H1 (cell line): ENCODE measurements at regions not wholly inside any gene's neighbourhood (a gene's known extent, or its start where the extent isn't known, plus 50 kb on each side); places are given as distances from the start of the nearest gene placed in this dataset.

Experiments used
- CTCF ChIA-PET: fragments of 300-600 bp; sonication (Branson Sonifier 250); formaldehyde crosslinking; loops from one replicate; lab custom pipeline; 2021; ENCODE audit not compliant: partially characterized antibody; lab: Charles Lee
- POLR2A ChIA-PET: fragments of 300-600 bp; sonication (Branson Sonifier 250); formaldehyde crosslinking; loops from one replicate; lab custom pipeline; 2021; ENCODE audit warnings: inconsistent platforms; ENCODE audit not compliant: partially characterized antibody; lab: Charles Lee
- DNase-seq, 2 experiments: peaks; one replicate each; pipeline versions ENCODE4 v3.0.0 to v3.0.0-alpha.2; 2010 to 2022; ENCODE audit warnings: low spot score in 2 of 2, low read depth in 1 of 2, mixed read lengths in 1 of 2
- FAIRE-seq: peaks from 2 replicates; lab custom pipeline; 2011; peaks lifted over from hg19 to GRCh38; lab: Jason Lieb, UNC
- H2AFZ ChIP-seq: 2 replicates; pipeline ENCODE4 v1.8.1; 2012; ENCODE audit warnings: low read length, inconsistent platforms
- H2AK5ac ChIP-seq: 2 replicates; pipeline ENCODE4 v1.6.1; 2013; ENCODE audit warnings: low read depth, low read length
- H2BK120ac ChIP-seq: replicated peaks from 2 replicates; pipeline ENCODE3; 2013; ENCODE audit warnings: low read depth, low read length, inconsistent platforms
- H2BK12ac ChIP-seq: 2 replicates; pipeline ENCODE4 v1.6.1; 2013; ENCODE audit warnings: low read depth, low read length
- H2BK15ac ChIP-seq: 2 replicates; pipeline ENCODE4 v1.6.1; 2013; ENCODE audit warnings: low read length
- H2BK20ac ChIP-seq: 2 replicates; pipeline ENCODE4 v1.6.1; 2013; ENCODE audit warnings: low read length
- H2BK5ac ChIP-seq: 2 replicates; pipeline ENCODE4 v1.6.1; 2013; ENCODE audit warnings: low read depth, low read length
- H3K14ac ChIP-seq: 2 replicates; pipeline ENCODE4 v1.6.1; 2013; ENCODE audit warnings: inconsistent platforms; ENCODE audit not compliant: insufficient read length
- H3K18ac ChIP-seq: 2 replicates; pipeline ENCODE4 v1.6.1; 2013; ENCODE audit warnings: low read length; ENCODE audit errors: extremely low read depth
- H3K23ac ChIP-seq: 2 replicates; pipeline ENCODE4 v1.6.1; 2013; ENCODE audit warnings: inconsistent platforms; ENCODE audit not compliant: insufficient read length
- H3K23me2 ChIP-seq: 2 replicates; pipeline ENCODE4 v1.6.1; 2013; ENCODE audit warnings: low read depth, low read length
- H3K27ac ChIP-seq: 2 replicates; pipeline ENCODE4 v1.6.1; 2011; ENCODE audit warnings: low read depth, low read length, inconsistent platforms
- H3K27me3 ChIP-seq, 4 experiments: replicated peaks in 1 of 4; 1 replicate in 1 of 4; 2 replicates in 3 of 4; pipeline versions ENCODE4 v1.6.1 to v1.8.1; 2011 to 2013; ENCODE audit warnings: low read length in 3 of 4, mild to moderate bottlenecking in 3 of 4, inconsistent platforms in 2 of 4, mixed read lengths in 2 of 4, moderate library complexity in 1 of 4; ENCODE audit not compliant: control insufficient read depth in 3 of 4, insufficient read depth in 3 of 4; ENCODE audit errors: extremely low read depth in 1 of 4
- H3K36me3 ChIP-seq, 4 experiments: 2 replicates each; pipeline versions ENCODE4 v1.6.1 to v1.8.1; 2011 to 2013; ENCODE audit warnings: mild to moderate bottlenecking in 4 of 4, low read length in 3 of 4, moderate library complexity in 2 of 4, control low read depth in 1 of 4, inconsistent platforms in 1 of 4; ENCODE audit not compliant: insufficient read depth in 4 of 4, control insufficient read depth in 2 of 4
- H3K4ac ChIP-seq: replicated peaks from 2 replicates; pipeline ENCODE3; 2013; ENCODE audit warnings: low read length, low read depth, mixed read lengths, inconsistent platforms; ENCODE audit not compliant: insufficient read length
- H3K4me1 ChIP-seq, 4 experiments: replicated peaks in 1 of 4; 1 replicate in 1 of 4; 2 replicates in 3 of 4; pipeline versions ENCODE4 v1.6.1 to v1.8.1; 2011 to 2013; ENCODE audit warnings: low read length in 3 of 4, inconsistent platforms in 2 of 4, mixed read lengths in 1 of 4; ENCODE audit not compliant: insufficient read depth in 4 of 4, control insufficient read depth in 3 of 4
- H3K4me2 ChIP-seq, 2 experiments: 2 replicates each; pipeline versions ENCODE4 v1.6.1 to v1.8.1; 2011 to 2013; ENCODE audit warnings: low read depth in 2 of 2, low read length in 2 of 2, control low read depth in 1 of 2, inconsistent platforms in 1 of 2, mild to moderate bottlenecking in 1 of 2; ENCODE audit not compliant: insufficient read depth in 1 of 2
- H3K4me3 ChIP-seq, 4 experiments: fragments of 200-600, 300-600 bp in 1 of 4; sonication (generic), shearing (Covaris generic), sonication (Bioruptor Twin) in 1 of 4; 2 replicates each; pipeline versions ENCODE4 v1.5.1 to v1.8.1; 2011 to 2016; ENCODE audit warnings: low read length in 4 of 4, low read depth in 3 of 4, control low read depth in 2 of 4, inconsistent platforms in 2 of 4, mild to moderate bottlenecking in 2 of 4, mixed read lengths in 1 of 4, moderate library complexity in 1 of 4; ENCODE audit not compliant: insufficient read depth in 2 of 4; ENCODE audit errors: extremely low read depth in 1 of 4
- H3K56ac ChIP-seq: replicated peaks from 2 replicates; pipeline ENCODE3; 2013; ENCODE audit warnings: low read depth, mild to moderate bottlenecking, mixed read lengths, low read length, inconsistent platforms; ENCODE audit not compliant: insufficient read length
- H3K79me1 ChIP-seq: 2 replicates; pipeline ENCODE4 v1.6.1; 2013; ENCODE audit warnings: low read depth, low read length, control low read depth
- H3K79me2 ChIP-seq, 2 experiments: 2 replicates each; pipeline versions ENCODE4 v1.6.1 to v1.8.1; 2012 to 2013; ENCODE audit warnings: low read length in 2 of 2, mild to moderate bottlenecking in 2 of 2, inconsistent platforms in 1 of 2; ENCODE audit not compliant: insufficient read depth in 2 of 2, control insufficient read depth in 1 of 2
- H3K9ac ChIP-seq, 4 experiments: replicated peaks in 1 of 4; 1 replicate in 1 of 4; 2 replicates in 3 of 4; pipeline versions ENCODE4 v1.6.1 to v1.8.1; 2011 to 2013; ENCODE audit warnings: low read depth in 3 of 4, low read length in 3 of 4, control low read depth in 2 of 4, mild to moderate bottlenecking in 2 of 4, moderate library complexity in 2 of 4, inconsistent platforms in 1 of 4; ENCODE audit errors: extremely low read depth in 1 of 4
- H3K9me3 ChIP-seq, 2 experiments: 2 replicates each; pipeline versions ENCODE4 v1.6.1 to v1.8.1; 2012 to 2013; ENCODE audit warnings: mild to moderate bottlenecking in 2 of 2, moderate library complexity in 2 of 2, control low read depth in 1 of 2, inconsistent platforms in 1 of 2, low read depth in 1 of 2, low read length in 1 of 2, mixed read lengths in 1 of 2; ENCODE audit not compliant: insufficient read depth in 2 of 2
- H4K20me1 ChIP-seq, 2 experiments: replicated peaks in 1 of 2; 2 replicates each; pipeline versions ENCODE3 to v1.8.1; 2011 to 2013; ENCODE audit warnings: inconsistent platforms in 2 of 2, low read length in 2 of 2, mild to moderate bottlenecking in 1 of 2; ENCODE audit not compliant: insufficient read depth in 2 of 2, control insufficient read depth in 1 of 2
- H4K5ac ChIP-seq: 2 replicates; pipeline ENCODE4 v1.6.1; 2013; ENCODE audit warnings: low read length, low read depth, mixed read lengths, inconsistent platforms; ENCODE audit not compliant: insufficient read length
- H4K8ac ChIP-seq: 2 replicates; pipeline ENCODE4 v1.8.0; 2013; ENCODE audit warnings: mild to moderate bottlenecking, moderate library complexity, low read length, inconsistent platforms; ENCODE audit not compliant: insufficient read depth; ENCODE audit errors: extremely low read depth
- H4K91ac ChIP-seq: replicated peaks from 2 replicates; pipeline ENCODE3; 2013; ENCODE audit warnings: low read length, mixed read lengths, inconsistent platforms; ENCODE audit not compliant: insufficient read length
- EGR1 ChIP-seq: IDR thresholded peaks from 2 replicates; pipeline ENCODE4 v1.6.1; 2011; ENCODE audit warnings: low read depth, low read length, borderline replicate concordance
- EP300 ChIP-seq, 2 experiments: IDR thresholded peaks; 1 replicate in 1 of 2; 2 replicates in 1 of 2; pipeline ENCODE4 v1.6.1; 2011 to 2012; ENCODE audit warnings: low read depth in 2 of 2, low read length in 2 of 2, mild to moderate bottlenecking in 2 of 2, borderline replicate concordance in 1 of 2, inconsistent platforms in 1 of 2, moderate library complexity in 1 of 2
- HDAC2 ChIP-seq, 2 experiments: fragments of 300-600 bp in 1 of 2; sonication (generic) in 1 of 2; IDR thresholded peaks; 2 replicates each; pipeline ENCODE4 v1.6.1; 2011 to 2012; ENCODE audit warnings: low read depth in 2 of 2, low read length in 2 of 2, mild to moderate bottlenecking in 2 of 2, moderate library complexity in 2 of 2, borderline replicate concordance in 1 of 2, inconsistent platforms in 1 of 2
- JUN ChIP-seq: IDR thresholded peaks from 2 replicates; pipeline ENCODE4 v1.6.1; 2011; ENCODE audit warnings: low read depth, mild to moderate bottlenecking, improper control_type of control experiment, low read length
- KDM4A ChIP-seq: IDR thresholded peaks from one replicate; pipeline ENCODE4 v1.7.1; 2012; ENCODE audit warnings: low read depth, mild to moderate bottlenecking, moderate library complexity, low read length, inconsistent platforms; ENCODE audit not compliant: severe bottlenecking
- KDM5A ChIP-seq: fragments of 200-600 bp; IDR thresholded peaks from 2 replicates; pipeline ENCODE4 v1.7.1; 2012; ENCODE audit warnings: mild to moderate bottlenecking, low read length, inconsistent platforms, mixed read lengths
- NANOG ChIP-seq: IDR thresholded peaks from 2 replicates; pipeline ENCODE4 v1.6.1; 2011; ENCODE audit warnings: low read length, low read depth, mild to moderate bottlenecking, inconsistent platforms; ENCODE audit not compliant: insufficient read depth, poor library complexity, severe bottlenecking
- POU5F1 ChIP-seq: IDR thresholded peaks from 2 replicates; pipeline ENCODE4 v1.6.1; 2011; ENCODE audit warnings: low read depth, mild to moderate bottlenecking, low read length, moderate library complexity
- RBBP5 ChIP-seq: IDR thresholded peaks from 2 replicates; pipeline ENCODE4 v1.7.1; 2012; ENCODE audit warnings: low read depth, mild to moderate bottlenecking, inconsistent platforms, low read length, moderate library complexity, borderline replicate concordance
- RFX5 ChIP-seq: IDR thresholded peaks from 2 replicates; pipeline ENCODE4 v1.6.1; 2011; ENCODE audit warnings: low read depth, low read length, improper control_type of control experiment, borderline replicate concordance
- RNF2 ChIP-seq: fragments of 200-900, 300-1000 bp; sonication (generic); IDR thresholded peaks from 2 replicates; pipeline ENCODE4 v1.7.1; 2016; ENCODE audit warnings: borderline replicate concordance, low read depth, mild to moderate bottlenecking, antibody characterized with exemption, low read length; ENCODE audit not compliant: poor library complexity, severe bottlenecking; ENCODE audit errors: missing control alignments
- SRF ChIP-seq: IDR thresholded peaks from 2 replicates; pipeline ENCODE4 v1.6.1; 2011; ENCODE audit warnings: mild to moderate bottlenecking, low read depth, low read length, moderate library complexity
- TAF1 ChIP-seq: IDR thresholded peaks from 2 replicates; pipeline ENCODE4 v1.6.1; 2011; ENCODE audit warnings: mild to moderate bottlenecking, low read depth, low read length
- TEAD4 ChIP-seq: IDR thresholded peaks from 2 replicates; pipeline ENCODE4 v1.6.1; 2012; ENCODE audit warnings: low read depth, low read length, inconsistent platforms, mixed read lengths
- WGBS, 2 experiments: shearing (Covaris generic) in 1 of 2; methylation state at CpG; one replicate each; pipeline versions ENCODE4 v1.1.6 to v1.1.7; 2013 to 2015; ENCODE audit warnings: low lambda C conversion rate in 2 of 2, mixed read lengths in 2 of 2, inconsistent platforms in 1 of 2, low coverage in 1 of 2, missing lambda C conversion rate in 1 of 2; ENCODE audit not compliant: insufficient replicate concordance in 2 of 2, insufficient coverage in 1 of 2, insufficient read length in 1 of 2; ENCODE audit errors: extremely low coverage in 1 of 2, missing lambda C conversion rate in 1 of 2; 5-methylcytosine and 5-hydroxymethylcytosine counted together

- Histone ChIP-seq H4K5ac (no peak overlapping the region), H3K79me2 (no peaks in the 10 kb centered on the region), H2BK15ac (no peak overlapping the region; the same call in 1 of the 2 replicates), H4K91ac (no peak overlapping the region), H3K56ac (no peak overlapping the region), H4K20me1 (no peaks in the 10 kb centered on the region), H3K79me1 (no peaks in the 10 kb centered on the region), H3K27me3 (no peaks in the 10 kb centered on the region), H3K9me3 (no peaks in the 10 kb centered on the region), H2BK20ac (no peak overlapping the region), H3K4me3 (no peak overlapping the region), H3K9ac (no peak overlapping the region), H3K4me1 (peaks cover 0 to 6% (median 3%) of the 10 kb centered on the region in 4 experiments; a peak in 3 of 7 replicates), H2BK120ac (no peak overlapping the region), H2AFZ (no peak overlapping the region), H2AK5ac (no peak overlapping the region), H2BK12ac (no peak overlapping the region), H3K4me2 (no peak overlapping the region), H3K23ac (no peak overlapping the region), H3K23me2 (no peaks in the 10 kb centered on the region), H4K8ac (no peak overlapping the region), H3K27ac (no peak overlapping the region), H3K36me3 (no peaks in the 10 kb centered on the region), H3K14ac (no peak overlapping the region), H3K18ac (no peak overlapping the region), H2BK5ac (no peak overlapping the region), H3K4ac (no peak overlapping the region)
- DNase-seq (no peak), FAIRE-seq (no peak)
- ChIA-PET CTCF (interaction anchor here (0.6 to 0.7 kb wide), 2 partner anchors 11 to 208 kb away, joined by 3 read pairs; no protein-coding TSS in a partner anchor), POLR2A (no interaction called here)
- WGBS, 2 experiments, result 93% methylated on average over 5 of the region's 6 CpGs; no CpG with 5 or more reads in 1 of the 2 experiments
- TF ChIP-seq RNF2 (no peak), KDM4A (no peak), HDAC2 (IDR thresholded peaks at IDR 0.05; ENCODE audit: borderline replicate concordance in 1 of 2, low read depth in 2 of 2, low read length in 2 of 2) (no peak), TEAD4 (no peak), SRF (no peak), KDM5A (no peak), NANOG (no peak), TAF1 (no peak), RBBP5 (no peak), EP300 (IDR thresholded peaks at IDR 0.05; ENCODE audit: borderline replicate concordance in 1 of 2, low read depth in 2 of 2, low read length in 2 of 2) (no peak), RFX5 (no peak), POU5F1 (no peak), JUN (no peak), EGR1 (no peak)
Observed at GRCh38 chr4:153060196-153060595, 124.1 kb downstream of the FHDC1 start.
